KMS-11 (cell line): ENCODE measurements at regions not wholly inside any gene's neighbourhood (a gene's known extent, or its start where the extent isn't known, plus 50 kb on each side); places are given as distances from the start of the nearest gene placed in this dataset.

ENCODE experiments used
- H2AFZ ChIP-seq: fragments of 200-600 bp; sonication (generic); 2 replicates; pipeline ENCODE4 v1.6.1; 2016; ENCODE audit warnings: antibody characterized with exemption, mixed run types, low read depth
- H3K27ac ChIP-seq: fragments of 200-600 bp; sonication (generic); 2 replicates; pipeline ENCODE4 v1.6.1; 2016; ENCODE audit warnings: mild to moderate bottlenecking, mixed run types
- H3K27me3 ChIP-seq: fragments of 200-600 bp; sonication (generic); 2 replicates; pipeline ENCODE4 v1.6.1; 2017; ENCODE audit warnings: mild to moderate bottlenecking, low read depth, mixed run types, moderate library complexity; ENCODE audit not compliant: insufficient read depth
- H3K36me3 ChIP-seq: fragments of 200-600 bp; sonication (generic); 2 replicates; pipeline ENCODE4 v1.6.1; 2017; ENCODE audit warnings: mild to moderate bottlenecking, mixed run types; ENCODE audit not compliant: insufficient read depth
- H3K4me1 ChIP-seq: fragments of 200-600 bp; sonication (generic); 2 replicates; pipeline ENCODE4 v1.6.1; 2016; ENCODE audit warnings: mild to moderate bottlenecking, low read depth, mixed run types; ENCODE audit not compliant: poor library complexity, severe bottlenecking
- H3K4me2 ChIP-seq: fragments of 200-600 bp; sonication (generic); 2 replicates; pipeline ENCODE4 v1.7.0; 2016; ENCODE audit warnings: mild to moderate bottlenecking, mixed run types
- H3K4me3 ChIP-seq: fragments of 200-600 bp; sonication (generic); IDR thresholded peaks from 2 replicates; pipeline ENCODE4 v1.6.1; 2017; ENCODE audit warnings: low read depth, low read length, mixed read lengths; ENCODE audit not compliant: insufficient read depth
- H3K79me2 ChIP-seq: fragments of 200-600 bp; sonication (generic); 2 replicates; pipeline ENCODE4 v1.6.1; 2016; ENCODE audit warnings: low read depth, mixed run types; ENCODE audit not compliant: insufficient read depth
- H3K9ac ChIP-seq: fragments of 200-600 bp; sonication (generic); 2 replicates; pipeline ENCODE4 v1.6.1; 2016; ENCODE audit warnings: mild to moderate bottlenecking, mixed run types
- H4K20me1 ChIP-seq: fragments of 200-600 bp; sonication (generic); 2 replicates; pipeline ENCODE4 v1.6.1; 2016; ENCODE audit warnings: mild to moderate bottlenecking, mixed run types; ENCODE audit not compliant: insufficient read depth
- CTCF ChIP-seq: fragments of 200-600 bp; sonication (generic); conservative IDR thresholded peaks from 2 replicates; pipeline ENCODE4 v1.6.1; 2017; ENCODE audit warnings: low read depth, mild to moderate bottlenecking, antibody characterized with exemption, low read length, moderate library complexity, mixed read lengths

- Histone ChIP-seq H3K27ac (no peak overlapping the region), H4K20me1 (no peaks in the 10 kb centered on the region), H3K79me2 (no peaks in the 10 kb centered on the region), H3K4me1 (no peaks in the 10 kb centered on the region), H3K4me2 (no peak overlapping the region), H3K4me3 (no peak overlapping the region), H2AFZ (no peak overlapping the region), H3K9ac (no peak overlapping the region), H3K36me3 (no peaks in the 10 kb centered on the region), H3K27me3 (no peaks in the 10 kb centered on the region)
- TF ChIP-seq CTCF: no peak
Measured at GRCh38 chr5:58262226-58262625, 197.7 kb downstream of the PLK2 start.

- Histone ChIP-seq H3K4me3 (no peak overlapping the region), H3K36me3 (no peaks in the 10 kb centered on the region), H2AFZ (no peak overlapping the region)
Measured at GRCh38 chr5:58261605-58262004, 198.3 kb downstream of the PLK2 start.

GRCh38 chr5:58260243-58260642 is 199.6 kb downstream of the PLK2 start:
- Histone ChIP-seq H3K4me1 (no peaks in the 10 kb centered on the region), H3K36me3 (no peaks in the 10 kb centered on the region), H3K4me2 (no peak overlapping the region), H3K27me3 (no peaks in the 10 kb centered on the region), H2AFZ (no peak overlapping the region), H3K4me3 (no peak overlapping the region), H3K79me2 (no peaks in the 10 kb centered on the region), H4K20me1 (no peaks in the 10 kb centered on the region), H3K9ac (no peak overlapping the region), H3K27ac (no peak overlapping the region)
- TF ChIP-seq CTCF: no peak

More at GRCh38 chr5:58261605-58262004, 198.3 kb downstream of the PLK2 start:
- H3K9ac ChIP-seq: no peak overlapping the region
- no peaks in the 10 kb centered on the region for H3K4me1 ChIP-seq
- no peak overlapping the region for H3K4me2 ChIP-seq
- no peaks in the 10 kb centered on the region for H4K20me1 ChIP-seq
- TF ChIP-seq CTCF: no peak
- no peaks in the 10 kb centered on the region for H3K27me3 ChIP-seq
- H3K79me2 ChIP-seq: no peaks in the 10 kb centered on the region
- no peak overlapping the region for H3K27ac ChIP-seq

- no peaks in the 10 kb centered on the region for H3K4me1 ChIP-seq
- H2AFZ ChIP-seq: no peak overlapping the region
- H3K79me2 ChIP-seq: no peaks in the 10 kb centered on the region
- no peak overlapping the region for H3K4me2 ChIP-seq
- no peaks in the 10 kb centered on the region for H3K36me3 ChIP-seq
- no peak overlapping the region for H3K4me3 ChIP-seq
- H3K27me3 ChIP-seq: no peaks in the 10 kb centered on the region
- no peak for TF ChIP-seq CTCF
- H3K9ac ChIP-seq: no peak overlapping the region
- H4K20me1 ChIP-seq: no peaks in the 10 kb centered on the region
- H3K27ac ChIP-seq: no peak overlapping the region
Measured at GRCh38 chr5:58259685-58260152, 200.2 kb downstream of the PLK2 start.
